Gastrocnemius medialis (tissue), 4 donors: ENCODE measurements at regions not wholly inside any gene's neighbourhood (a gene's known extent, or its start where the extent isn't known, plus 50 kb on each side); places are given as distances from the start of the nearest gene placed in this dataset.

Experiments
- CTCF ChIP-seq, 5 experiments: fragments of 450-650 bp in 3 of 5; fragments of 200-600 bp in 2 of 5; sonication (generic) in 2 of 5; IDR thresholded peaks in 4 of 5; conservative IDR thresholded peaks in 1 of 5; 1 replicate in 4 of 5; 2 replicates in 1 of 5; pipeline ENCODE4 v1.5.1; 2016 to 2019; ENCODE audit warnings: antibody characterized with exemption in 5 of 5, mild to moderate bottlenecking in 3 of 5, moderate library complexity in 3 of 5
- POLR2A ChIP-seq, 2 donors: fragments of 450-650 bp; IDR thresholded peaks; one replicate each; pipeline ENCODE4 v1.6.1; 2017; ENCODE audit warnings: antibody characterized with exemption in 2 of 2, mild to moderate bottlenecking in 2 of 2, moderate library complexity in 2 of 2

- TF ChIP-seq CTCF (IDR thresholded peaks at IDR 0.05 in 4 of 5, conservative IDR thresholded peaks at IDR 0.05 in 1 of 5) (no peak), POLR2A (IDR thresholded peaks at IDR 0.05) (no peak)
These were observed 1046.2 kb downstream of the BRINP3 start for GRCh38 chr1:189431447-189431846.
